ENCODE measurements at regions not wholly inside any gene's neighbourhood (a gene's known extent, or its start where the extent isn't known, plus 50 kb on each side); places are given as distances from the start of the nearest gene placed in this dataset.

- TF ChIP-seq EZH2phosphoT487 (IDR thresholded peaks at IDR 0.05; ENCODE audit: borderline replicate concordance, low read length), result no peak
- no peak for TF ChIP-seq CTCF (IDR thresholded peaks at IDR 0.05; ENCODE audit: low read depth, low read length, poor library complexity, severe bottlenecking)
- H3K9me2 ChIP-seq (replicated peaks; ENCODE audit: control insufficient read depth, low read length), result no peaks in the 10 kb centered on the region
- H3K9me3 ChIP-seq (ENCODE audit: control insufficient read depth, insufficient read depth, low read length), result no peaks in the 10 kb centered on the region
- no peak overlapping the region for H3K4me2 ChIP-seq (ENCODE audit: low read length)
- no peaks in the 10 kb centered on the region for H3K27me3 ChIP-seq (ENCODE audit: control insufficient read depth, low read length)
- no peaks in the 10 kb centered on the region for H3F3A ChIP-seq (ENCODE audit: control insufficient read depth, insufficient read depth)
- H3K36me3 ChIP-seq (ENCODE audit: control insufficient read depth, low read length), result no peaks in the 10 kb centered on the region
- H3K4me1 ChIP-seq (ENCODE audit: control insufficient read depth, low read length), result no peaks in the 10 kb centered on the region
- no peak overlapping the region for H3K4me3 ChIP-seq (ENCODE audit: low read length)
- no peaks in the 10 kb centered on the region for H3K79me2 ChIP-seq (ENCODE audit: control insufficient read depth, low read length)
- no peaks in the 10 kb centered on the region for H4K20me1 ChIP-seq (ENCODE audit: control insufficient read depth, insufficient read depth, low read depth, low read length)
- no peak overlapping the region for H3K27ac ChIP-seq (ENCODE audit: low read depth, low read length)
Measured at GRCh38 chr16:5581908-5582307, 484.3 kb upstream of the EEF2KMT start.

GRCh38 chr16:5581428-5581827, 483.8 kb upstream of the EEF2KMT start:
- TF ChIP-seq CTCF (IDR thresholded peaks at IDR 0.05; ENCODE audit: low read depth, low read length, poor library complexity, severe bottlenecking) (no peak), EZH2phosphoT487 (IDR thresholded peaks at IDR 0.05; ENCODE audit: borderline replicate concordance, low read length) (no peak)
- Histone ChIP-seq H3K9me3 (ENCODE audit: control insufficient read depth, insufficient read depth, low read length) (no peaks in the 10 kb centered on the region), H3K9me2 (replicated peaks; ENCODE audit: control insufficient read depth, low read length) (no peaks in the 10 kb centered on the region), H3K4me1 (ENCODE audit: control insufficient read depth, low read length) (no peaks in the 10 kb centered on the region), H3K27ac (ENCODE audit: low read depth, low read length) (no peak overlapping the region), H3K4me2 (ENCODE audit: low read length) (no peak overlapping the region), H3K79me2 (ENCODE audit: control insufficient read depth, low read length) (no peaks in the 10 kb centered on the region), H4K20me1 (ENCODE audit: control insufficient read depth, insufficient read depth, low read depth, low read length) (no peaks in the 10 kb centered on the region), H3F3A (ENCODE audit: control insufficient read depth, insufficient read depth) (no peaks in the 10 kb centered on the region), H3K4me3 (ENCODE audit: low read length) (no peak overlapping the region), H3K27me3 (ENCODE audit: control insufficient read depth, low read length) (no peaks in the 10 kb centered on the region), H3K36me3 (ENCODE audit: control insufficient read depth, low read length) (no peaks in the 10 kb centered on the region)

GRCh38 chr16:5580772-5581171, 483.2 kb upstream of the EEF2KMT start:
- Histone ChIP-seq H3K4me3 (ENCODE audit: low read length) (no peak overlapping the region), H3K9me3 (ENCODE audit: control insufficient read depth, insufficient read depth, low read length) (no peaks in the 10 kb centered on the region), H3K36me3 (ENCODE audit: control insufficient read depth, low read length) (no peaks in the 10 kb centered on the region), H3K79me2 (ENCODE audit: control insufficient read depth, low read length) (no peaks in the 10 kb centered on the region), H3K9me2 (replicated peaks; ENCODE audit: control insufficient read depth, low read length) (no peaks in the 10 kb centered on the region), H3K27ac (ENCODE audit: low read depth, low read length) (no peak overlapping the region), H3K27me3 (ENCODE audit: control insufficient read depth, low read length) (no peaks in the 10 kb centered on the region), H3K4me1 (ENCODE audit: control insufficient read depth, low read length) (no peaks in the 10 kb centered on the region), H3K4me2 (ENCODE audit: low read length) (no peak overlapping the region), H4K20me1 (ENCODE audit: control insufficient read depth, insufficient read depth, low read depth, low read length) (no peaks in the 10 kb centered on the region), H3F3A (ENCODE audit: control insufficient read depth, insufficient read depth) (no peaks in the 10 kb centered on the region)
- TF ChIP-seq EZH2phosphoT487 (IDR thresholded peaks at IDR 0.05; ENCODE audit: borderline replicate concordance, low read length) (no peak), CTCF (IDR thresholded peaks at IDR 0.05; ENCODE audit: low read depth, low read length, poor library complexity, severe bottlenecking) (no peak)

- Histone ChIP-seq H3K4me3 (ENCODE audit: low read length) (no peak overlapping the region), H3K9me2 (replicated peaks; ENCODE audit: control insufficient read depth, low read length) (no peaks in the 10 kb centered on the region), H3K27ac (ENCODE audit: low read depth, low read length) (no peak overlapping the region), H3K4me2 (ENCODE audit: low read length) (no peak overlapping the region), H4K20me1 (ENCODE audit: control insufficient read depth, insufficient read depth, low read depth, low read length) (no peaks in the 10 kb centered on the region), H3K4me1 (ENCODE audit: control insufficient read depth, low read length) (no peaks in the 10 kb centered on the region), H3K79me2 (ENCODE audit: control insufficient read depth, low read length) (no peaks in the 10 kb centered on the region), H3K9me3 (ENCODE audit: control insufficient read depth, insufficient read depth, low read length) (no peaks in the 10 kb centered on the region), H3K27me3 (ENCODE audit: control insufficient read depth, low read length) (no peaks in the 10 kb centered on the region), H3K36me3 (ENCODE audit: control insufficient read depth, low read length) (no peaks in the 10 kb centered on the region), H3F3A (ENCODE audit: control insufficient read depth, insufficient read depth) (no peaks in the 10 kb centered on the region)
- TF ChIP-seq EZH2phosphoT487 (IDR thresholded peaks at IDR 0.05; ENCODE audit: borderline replicate concordance, low read length), result no peak
- no peak for TF ChIP-seq CTCF (IDR thresholded peaks at IDR 0.05; ENCODE audit: low read depth, low read length, poor library complexity, severe bottlenecking)
Measured at GRCh38 chr16:5580296-5580695, 482.7 kb upstream of the EEF2KMT start.
